ENCODE measurements at regions not wholly inside any gene's neighbourhood (a gene's known extent, or its start where the extent isn't known, plus 50 kb on each side); places are given as distances from the start of the nearest gene placed in this dataset.
"Not testable (repeated sequence)": the region's sequence is repeated elsewhere in the genome, so short reads cannot be mapped to it uniquely, and the experiment has no call there.

DNA sequence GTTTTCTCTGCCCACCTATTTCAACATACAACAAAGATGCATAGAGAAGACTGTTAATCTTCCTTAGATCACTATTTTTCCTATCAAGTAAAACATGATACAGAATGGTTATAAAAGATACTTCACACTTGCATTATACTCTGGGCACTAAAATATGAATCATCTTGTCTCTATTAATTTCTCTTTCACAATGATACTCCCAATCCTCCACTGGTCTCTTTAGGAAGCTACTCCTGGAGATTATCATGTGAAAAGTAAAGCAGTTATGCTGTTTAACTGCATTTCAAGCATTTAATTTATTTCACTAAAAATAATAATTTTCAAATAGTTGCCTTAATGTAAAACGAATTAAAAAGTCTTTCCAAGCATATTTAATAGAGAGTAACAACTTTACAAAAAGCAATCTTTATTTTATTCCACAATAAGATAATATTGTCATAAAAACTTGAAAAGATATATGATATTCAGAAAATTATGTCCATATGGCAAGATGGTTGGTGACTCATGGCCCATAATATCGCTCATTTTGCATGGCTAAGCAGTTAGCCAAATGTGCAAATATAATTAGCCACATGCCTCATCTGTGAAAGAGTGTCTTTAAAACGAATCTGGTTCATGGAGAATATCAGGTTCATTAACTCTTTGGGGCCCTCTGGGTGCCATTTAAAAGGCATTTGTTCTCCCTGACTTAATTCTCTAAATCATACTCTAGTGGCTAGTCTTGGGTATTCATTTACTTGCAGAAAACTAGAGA is 1569.0 kb upstream of the B3GALT2 start:
- no peak for DNase-seq

DNA sequence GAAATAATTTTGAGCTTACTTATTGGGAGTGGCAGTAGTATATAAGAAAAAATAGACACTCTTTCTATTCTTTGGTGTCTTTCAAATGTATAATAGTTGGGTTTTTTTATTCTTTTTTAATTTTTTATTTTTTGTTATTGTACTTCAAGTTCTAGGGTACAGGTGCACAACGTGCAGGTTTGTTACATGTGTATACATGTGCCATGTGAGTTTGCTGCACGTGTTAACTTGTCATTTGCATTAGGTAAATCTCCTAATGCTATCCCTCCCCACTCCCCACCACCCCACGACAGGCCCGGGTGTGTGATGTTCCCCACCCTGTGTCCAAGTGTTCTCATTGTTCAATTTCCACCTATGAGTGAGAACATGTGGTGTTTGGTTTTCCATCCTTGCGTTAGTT is 1552.4 kb upstream of the B3GALT2 start:
- DNase-seq = not testable (repeated sequence)

DNA sequence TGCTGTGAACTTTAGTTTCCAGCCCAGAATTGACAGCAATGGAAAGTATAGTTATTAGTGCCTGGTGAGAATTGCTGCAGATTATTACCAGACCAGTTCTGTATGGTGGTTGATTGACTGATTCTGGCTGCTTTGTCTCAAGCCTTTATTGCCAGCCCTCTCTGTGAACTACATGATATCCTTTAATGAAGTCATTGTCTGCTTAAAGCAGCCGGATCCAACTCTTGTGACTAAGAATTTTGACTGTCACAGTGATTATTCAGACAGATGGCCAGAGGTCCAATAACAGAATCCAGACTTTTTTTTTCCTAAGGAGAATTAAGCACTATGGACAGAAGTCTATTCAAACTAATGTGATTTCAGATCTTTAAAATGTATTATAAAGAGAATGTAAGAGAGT is 1548.6 kb upstream of the B3GALT2 start:
- no peak for DNase-seq

DNA sequence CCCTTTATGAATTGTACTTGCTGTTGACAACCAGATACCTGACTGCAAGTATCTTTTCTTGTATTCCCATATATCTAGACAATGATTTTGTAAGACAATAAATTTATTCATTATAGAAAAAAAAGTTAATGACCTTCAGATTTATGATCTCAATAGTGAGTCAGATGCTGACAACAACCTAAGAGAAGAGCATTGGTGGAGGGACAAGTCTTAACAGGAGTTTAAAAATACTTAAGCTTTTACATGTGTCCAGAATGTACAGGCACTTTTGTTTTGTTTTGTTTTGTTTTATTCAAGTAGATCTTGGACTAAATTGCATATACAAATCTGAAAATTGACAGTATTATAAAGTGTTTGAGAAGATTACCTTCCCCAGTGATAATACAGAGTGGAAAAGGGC is 1544.6 kb upstream of the B3GALT2 start:
- DNase-seq = no peak

DNA sequence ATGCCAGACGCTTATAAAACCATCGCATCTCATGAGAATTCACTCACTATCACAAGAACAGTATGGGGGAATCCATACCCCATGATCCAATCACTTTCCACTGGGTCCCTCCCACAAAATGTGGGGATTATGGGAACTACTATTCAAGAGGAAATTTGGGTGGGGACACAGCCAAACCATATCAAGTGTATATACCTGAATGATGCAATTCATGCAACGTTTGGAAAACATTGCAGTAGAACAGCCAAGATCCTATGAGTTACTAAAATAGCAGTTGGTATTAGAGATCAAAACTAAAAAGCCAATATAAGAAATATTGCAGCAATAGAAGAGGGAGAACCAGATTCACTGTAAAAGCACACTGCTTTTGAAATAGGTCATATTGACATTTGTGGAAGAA is 1543.9 kb upstream of the B3GALT2 start:
- no peak for DNase-seq

DNA sequence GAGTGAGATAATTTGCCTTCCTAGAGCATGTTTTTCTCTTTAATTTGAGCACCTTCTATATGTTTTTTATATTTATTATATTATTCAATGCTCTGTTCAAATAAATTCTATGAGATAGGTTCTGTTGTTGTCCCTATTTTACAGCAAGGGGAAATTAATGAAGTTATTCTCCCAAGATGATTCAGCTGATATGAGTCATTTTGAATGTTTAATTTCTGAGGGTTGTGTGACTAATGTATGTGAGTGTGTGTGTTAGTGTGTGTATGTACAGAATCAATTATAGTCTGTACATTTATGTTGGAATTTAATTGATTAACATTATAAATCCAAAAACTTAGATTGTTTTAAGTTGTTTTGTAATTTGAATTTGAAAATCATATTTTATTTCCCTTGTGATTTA is 1536.7 kb upstream of the B3GALT2 start:
- no peak for DNase-seq

DNA sequence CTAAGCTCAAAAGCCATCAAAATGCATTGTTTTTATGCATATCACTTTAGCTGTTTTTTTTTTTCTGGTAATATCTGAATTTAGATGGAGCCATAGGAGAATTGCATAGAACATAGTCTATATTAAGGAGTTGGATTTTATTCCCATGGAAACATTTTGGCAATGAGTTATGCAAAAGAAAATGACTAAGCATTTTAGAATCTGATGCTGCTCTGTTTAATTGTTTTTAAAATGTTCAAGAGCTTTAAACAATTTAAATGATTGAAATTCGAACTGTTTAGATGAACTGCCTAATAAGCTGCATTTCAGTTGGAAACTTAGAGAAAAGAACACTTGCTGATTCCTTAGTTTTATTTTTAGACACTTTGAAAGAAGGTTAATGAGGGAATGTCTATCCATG is 1531.5 kb upstream of the B3GALT2 start:
- DNase-seq = no peak

DNA sequence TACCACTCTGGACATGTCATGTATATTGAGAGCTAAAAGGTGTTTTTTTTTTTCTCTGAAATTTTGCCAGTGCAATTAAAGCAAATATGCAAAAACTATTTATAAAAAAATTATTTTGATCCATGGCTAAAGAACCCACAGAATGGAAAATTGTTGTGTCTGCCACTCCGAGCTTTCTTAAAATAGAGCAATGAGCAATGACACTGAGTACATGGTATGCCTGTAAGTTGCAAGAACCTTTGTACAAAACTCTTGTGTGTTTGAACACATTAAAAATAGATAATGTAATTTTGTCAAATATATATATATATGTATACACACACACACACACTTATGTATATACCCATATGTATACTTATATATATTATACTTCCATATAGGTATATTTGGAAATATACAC is 1530.9 kb upstream of the B3GALT2 start:
- DNase-seq = no peak

DNA sequence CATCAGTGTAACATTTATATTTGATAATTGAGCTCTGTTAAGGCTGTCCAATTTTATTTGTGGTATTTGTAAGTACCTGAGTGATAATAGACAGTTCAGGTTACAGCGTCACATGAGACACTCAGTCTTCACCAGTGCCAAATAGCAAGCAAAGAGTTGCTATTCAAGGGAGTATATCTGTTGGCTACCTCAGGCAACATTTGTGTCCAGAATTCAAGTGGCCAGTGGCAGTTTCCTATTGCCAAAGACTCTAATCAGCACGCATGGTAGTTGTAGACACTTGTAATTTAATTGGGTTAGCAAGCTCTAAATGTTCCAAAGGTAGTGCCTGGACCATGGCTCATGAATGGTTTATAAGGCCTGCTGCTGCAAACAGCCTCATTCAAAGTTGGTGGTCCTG is 1524.3 kb upstream of the B3GALT2 start:
- no peak for DNase-seq

DNA sequence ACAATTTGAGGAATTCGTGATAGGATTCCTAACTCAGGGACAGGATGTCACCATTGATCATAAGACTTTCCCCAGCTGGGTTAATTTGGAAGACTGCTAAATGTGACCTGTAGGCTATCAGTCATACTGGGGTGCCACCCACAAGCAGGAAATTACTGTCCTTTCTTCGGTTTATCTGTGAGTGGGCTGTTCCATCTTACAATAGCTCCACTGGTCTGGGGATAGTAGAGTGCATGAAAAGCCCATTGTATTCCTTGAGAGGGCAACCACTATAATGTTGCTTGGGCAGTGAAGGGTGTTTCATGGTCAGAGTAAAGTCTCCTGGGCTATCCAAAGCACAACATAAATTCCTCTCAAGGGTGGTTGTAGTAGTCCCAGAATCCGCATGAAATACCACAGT is 1523.0 kb upstream of the B3GALT2 start:
- no peak for DNase-seq

DNA sequence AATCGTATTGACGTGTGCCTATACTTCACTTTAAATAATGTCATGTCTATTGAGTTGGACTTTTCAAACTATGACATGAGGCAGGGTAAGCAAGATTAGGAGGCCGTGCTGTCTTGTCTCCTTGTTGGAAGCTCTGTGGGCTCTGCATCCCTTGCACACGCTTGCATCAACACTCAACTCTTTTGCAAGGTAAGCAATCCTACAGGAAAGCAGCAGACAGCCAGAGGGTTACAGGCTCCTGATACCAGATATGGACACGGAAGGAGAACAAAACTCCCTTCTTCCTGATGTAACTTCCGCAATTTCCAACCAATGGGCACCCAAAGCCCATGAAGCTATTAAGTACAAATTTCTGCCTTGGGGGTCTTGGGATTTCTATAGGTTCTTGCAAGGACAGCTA is 1520.7 kb upstream of the B3GALT2 start:
- DNase-seq = no peak

DNA sequence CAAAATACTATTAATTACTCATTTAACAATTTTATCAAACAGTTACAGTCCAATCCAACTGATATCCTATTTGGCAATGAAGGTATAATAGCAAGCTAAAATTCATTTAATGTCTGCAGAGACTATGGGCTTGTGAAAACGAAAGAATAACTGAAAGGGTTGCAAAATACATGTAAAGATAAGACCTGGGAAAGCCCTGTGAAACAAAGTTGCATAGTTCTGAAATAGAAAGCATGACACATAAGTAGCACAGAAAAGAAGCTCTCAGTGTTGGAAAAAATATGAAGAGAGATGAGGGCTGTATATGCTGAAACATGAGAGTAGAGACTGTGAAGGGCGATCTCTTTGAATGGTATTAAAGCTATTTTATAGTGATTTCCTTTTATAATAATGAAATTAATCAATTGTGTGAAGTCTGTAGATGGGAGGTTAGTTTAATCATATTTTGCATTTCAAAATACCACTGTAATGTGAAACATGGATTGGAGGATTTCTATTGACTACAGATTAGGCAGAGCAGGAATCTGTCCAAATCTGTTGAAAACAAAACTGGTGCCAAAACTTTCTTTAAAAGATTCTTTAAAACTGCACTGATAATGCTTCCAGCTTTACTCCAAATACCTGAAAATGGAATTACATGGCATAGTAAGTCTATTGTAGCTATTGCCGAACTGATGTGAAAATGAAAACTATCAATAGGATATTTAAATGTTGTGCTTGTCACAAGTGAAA is 1518.9 kb upstream of the B3GALT2 start:
- DNase-seq = no peak

DNA sequence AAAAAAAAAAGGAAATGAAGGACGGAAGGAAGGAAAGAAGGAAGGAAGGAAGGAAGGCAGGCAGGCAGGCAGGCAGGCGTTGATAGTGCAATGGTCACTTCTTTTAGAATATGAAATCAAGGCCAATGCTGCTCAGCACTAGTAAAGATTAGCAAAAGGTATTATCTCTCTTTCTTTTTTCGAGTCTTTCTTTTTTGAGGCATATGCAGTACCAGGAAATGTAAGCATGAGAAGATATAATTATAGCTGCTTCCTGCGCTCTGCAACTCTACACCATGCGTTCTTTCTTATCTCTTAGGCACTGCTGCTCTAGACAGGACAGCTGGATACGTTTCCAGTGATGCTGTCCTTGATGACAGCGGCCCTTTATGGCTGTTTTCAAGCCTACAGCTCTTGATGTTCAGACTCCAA is 1512.5 kb upstream of the B3GALT2 start:
- DNase-seq = no peak

DNA sequence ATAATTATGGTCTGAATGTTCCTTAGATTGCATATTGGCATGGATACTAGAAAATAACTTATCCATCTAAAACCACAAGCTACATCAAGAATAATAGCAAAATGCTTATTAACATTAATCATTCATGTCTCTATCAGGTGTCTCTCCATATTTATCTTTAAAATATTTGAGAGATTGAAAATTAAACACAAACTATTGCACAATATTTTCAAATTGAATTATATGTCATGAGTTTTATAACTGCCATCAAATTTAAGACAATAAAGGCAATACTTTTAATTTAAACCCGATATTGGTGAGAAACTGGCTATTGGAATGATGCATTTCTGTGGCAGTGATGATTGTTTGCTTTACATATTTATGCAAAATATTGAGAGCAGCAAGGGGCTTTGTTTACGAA is 1506.8 kb upstream of the B3GALT2 start:
- no peak for DNase-seq

DNA sequence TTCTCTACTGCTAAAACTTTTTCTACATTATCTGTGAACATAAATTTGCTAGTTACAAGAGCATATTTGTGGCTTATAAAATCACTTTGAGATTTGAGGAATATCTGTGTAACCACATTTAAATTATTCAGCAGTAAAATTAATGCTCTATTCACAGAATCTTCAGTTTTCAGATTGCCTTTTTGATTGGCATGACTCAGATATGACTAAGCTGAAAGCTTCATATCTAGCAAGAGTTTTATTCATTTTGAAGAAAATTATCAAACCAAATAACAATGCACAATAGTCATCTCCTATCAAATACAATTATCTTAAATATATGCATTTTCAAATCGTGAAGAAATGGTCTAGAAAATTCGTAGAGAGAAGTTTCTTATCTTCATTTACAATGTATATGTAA is 1498.2 kb upstream of the B3GALT2 start:
- DNase-seq = no peak

DNA sequence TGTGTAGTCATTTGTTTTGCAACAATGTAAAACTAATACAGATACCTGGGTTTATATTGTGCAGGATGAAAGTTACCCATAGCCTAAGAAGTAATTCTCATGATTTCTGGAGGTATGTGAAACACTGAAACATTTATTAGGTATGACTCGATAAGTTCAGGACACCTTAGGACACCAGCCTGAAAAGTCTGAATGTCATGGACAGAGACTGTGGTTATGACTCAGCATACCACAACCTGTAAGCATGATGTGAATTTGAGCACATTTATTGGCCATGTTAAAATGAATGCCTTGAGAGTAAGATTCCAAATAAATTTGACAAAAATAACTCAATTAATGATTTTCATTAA is 1471.7 kb upstream of the B3GALT2 start:
- no peak for DNase-seq

DNA sequence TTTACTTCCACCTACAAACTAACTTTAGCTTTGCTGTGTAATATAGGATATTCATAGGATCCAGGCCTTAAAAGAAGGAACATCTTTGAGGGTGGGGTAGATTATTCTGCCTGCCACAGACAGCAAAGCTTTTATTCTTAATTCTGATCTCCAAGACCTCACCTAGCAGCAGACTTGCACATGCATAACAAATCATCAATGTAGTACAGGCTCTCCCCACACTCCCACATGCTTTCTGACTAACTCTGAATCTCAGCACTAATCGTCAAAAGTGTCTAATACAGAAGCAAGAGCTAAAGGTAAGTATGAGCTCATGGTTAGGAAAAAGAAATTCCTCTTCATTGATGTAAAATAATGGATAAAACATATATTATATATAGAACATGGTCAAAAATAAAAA is 1468.5 kb upstream of the B3GALT2 start:
- no peak for DNase-seq

DNA sequence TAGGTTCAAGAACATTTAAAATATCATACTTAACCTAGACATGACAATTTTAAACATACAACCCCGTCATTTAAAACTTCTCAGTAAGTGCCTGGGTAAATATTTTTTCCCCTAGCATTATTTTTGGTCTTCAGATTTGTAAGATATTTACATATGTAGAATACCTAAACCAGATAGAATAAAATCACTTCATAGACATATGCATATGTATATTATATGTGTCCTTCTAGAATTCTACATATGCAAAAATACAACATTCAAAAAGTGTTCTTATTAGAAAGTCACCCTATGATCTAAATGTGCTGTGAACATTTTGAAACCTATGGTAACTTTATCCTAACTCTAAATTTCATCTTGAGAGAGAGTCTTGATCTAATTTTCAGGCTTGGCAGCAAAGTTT is 1467.0 kb upstream of the B3GALT2 start:
- no peak for DNase-seq

DNA sequence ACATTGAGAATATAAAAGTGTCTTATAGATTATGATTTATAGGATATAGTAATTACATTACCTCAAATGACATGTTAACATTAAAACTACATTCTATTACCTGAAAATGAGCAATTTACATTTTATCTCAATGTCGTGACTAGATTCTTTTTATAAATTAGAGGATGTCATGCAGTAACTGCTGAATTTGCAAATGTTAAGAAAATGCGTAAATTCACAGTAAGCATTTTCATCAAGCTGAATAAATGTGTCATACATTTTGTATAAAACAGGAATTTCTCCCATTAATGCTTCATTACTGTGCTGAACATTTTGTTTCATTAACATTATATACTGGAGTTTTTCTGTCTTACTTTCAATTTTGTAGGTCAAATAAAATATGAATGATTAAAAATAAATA is 1460.7 kb upstream of the B3GALT2 start:
- DNase-seq = no peak

DNA sequence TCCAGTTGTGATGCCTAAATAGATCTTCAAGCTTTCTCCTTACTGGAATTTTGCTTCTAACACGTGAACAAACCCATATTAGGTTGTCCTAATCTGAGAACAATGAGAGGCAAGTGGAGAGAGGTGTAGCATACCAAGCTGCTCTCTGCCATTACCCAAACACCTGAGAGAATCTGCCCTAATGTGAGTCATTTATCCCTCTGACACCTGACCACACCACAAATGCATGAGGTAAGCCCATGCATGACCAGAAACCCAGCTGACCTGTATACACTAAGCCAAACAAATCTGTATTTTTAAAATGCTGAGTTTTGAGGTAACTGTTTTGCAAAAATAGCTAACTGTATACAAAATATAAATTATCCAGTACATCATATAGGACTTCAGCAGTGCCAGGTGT is 1458.1 kb upstream of the B3GALT2 start:
- no peak for DNase-seq

DNA sequence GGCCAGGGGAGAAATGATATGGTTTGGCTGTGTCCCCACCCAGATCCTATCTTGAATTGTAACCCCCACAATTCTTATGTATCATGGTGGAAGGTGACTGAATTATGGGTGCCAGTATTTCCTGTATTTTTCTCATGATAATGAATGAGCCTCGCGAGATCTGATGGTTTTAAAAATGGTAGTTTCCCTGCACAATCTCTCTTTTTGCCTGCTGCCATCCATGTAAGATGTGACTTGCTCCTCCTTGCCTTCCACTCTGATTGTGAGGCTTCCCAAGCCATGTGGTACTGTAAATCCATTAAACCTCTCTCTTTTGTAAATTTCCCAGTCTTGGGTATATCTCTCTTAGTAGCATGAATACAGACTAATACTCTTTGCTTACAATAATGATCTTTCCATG is 1453.9 kb upstream of the B3GALT2 start:
- no peak for DNase-seq

DNA sequence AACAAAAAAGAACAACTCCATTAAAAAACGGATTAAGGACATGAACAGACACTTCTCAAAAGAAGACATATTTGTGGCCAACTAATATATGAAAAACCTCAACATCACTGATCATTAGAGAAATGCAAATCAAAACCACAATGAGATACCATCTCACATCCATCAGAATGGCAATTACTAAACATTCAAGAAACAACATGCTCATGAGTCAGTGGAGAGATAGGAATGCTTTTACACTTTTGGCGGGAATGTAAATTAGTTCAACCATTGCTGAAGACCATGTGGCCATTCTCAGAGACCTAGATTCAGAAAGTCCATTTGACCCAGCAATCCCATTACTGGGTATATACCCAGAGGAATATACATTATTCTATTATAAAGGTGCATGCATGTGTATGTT is 1442.6 kb upstream of the B3GALT2 start:
- DNase-seq = no peak

DNA sequence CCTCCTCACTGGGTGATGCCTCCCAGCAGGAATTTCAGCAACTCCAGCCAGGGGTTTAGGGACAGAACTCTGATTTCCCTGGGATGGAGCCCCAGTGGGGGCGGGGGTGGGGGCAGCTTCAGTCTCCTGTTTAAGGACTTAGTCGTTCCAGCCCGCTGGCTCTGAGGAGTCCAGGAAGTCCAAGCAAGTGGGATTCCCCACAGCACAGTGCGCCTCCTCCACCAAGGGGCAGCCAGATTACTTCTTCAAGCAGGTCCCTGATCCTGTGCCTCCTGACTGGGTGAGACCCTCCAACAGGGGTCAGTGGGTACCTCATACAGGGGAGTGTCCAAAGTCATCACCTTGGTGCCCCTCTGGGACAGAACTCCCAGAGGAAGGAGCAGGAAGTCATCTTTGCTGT is 1438.4 kb upstream of the B3GALT2 start:
- DNase-seq = peak; percentile 2

DNA sequence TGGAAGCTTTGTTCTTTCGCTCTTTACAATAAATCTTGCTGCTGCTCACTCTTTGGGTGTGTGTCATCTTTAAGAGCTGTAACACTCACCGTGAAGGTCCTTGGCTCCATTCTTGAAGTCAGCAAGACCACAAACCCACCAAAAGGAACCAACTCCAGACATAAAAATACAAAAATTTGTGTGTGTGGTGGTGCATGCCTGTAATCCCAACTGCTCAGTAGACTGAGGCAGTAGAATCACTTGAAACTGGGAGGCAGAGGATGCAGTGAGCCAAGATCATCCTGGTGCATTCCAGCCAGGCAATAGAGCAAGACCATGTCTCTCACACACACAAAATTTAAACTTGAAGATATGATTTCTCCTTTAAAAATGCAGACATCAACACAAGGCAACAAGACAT is 1431.7 kb upstream of the B3GALT2 start:
- no peak for DNase-seq

DNA sequence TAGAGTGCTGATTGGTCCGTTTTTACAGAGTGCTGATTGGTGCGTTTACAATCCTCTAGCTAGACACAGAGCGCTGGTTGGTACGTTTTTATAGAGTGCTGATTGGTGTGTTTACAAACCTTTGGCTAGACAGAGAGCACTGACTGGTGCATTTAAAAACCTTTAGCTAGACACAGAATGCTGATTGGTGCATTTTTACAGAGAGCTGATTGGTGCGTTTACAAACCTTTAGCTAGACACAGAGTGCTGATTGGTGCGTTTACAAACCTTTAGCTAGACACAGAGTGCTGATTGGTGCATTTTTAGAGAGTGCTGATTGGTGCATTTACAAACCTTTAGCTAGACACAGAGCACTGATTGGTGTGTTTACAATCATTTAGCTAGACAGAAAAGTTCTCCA is 1430.9 kb upstream of the B3GALT2 start:
- not testable (repeated sequence) for DNase-seq
